HK-2 (cell line): ENCODE measurements at regions not wholly inside any gene's neighbourhood (a gene's known extent, or its start where the extent isn't known, plus 50 kb on each side); places are given as distances from the start of the nearest gene placed in this dataset.

Source experiments
- DNase-seq: peaks from one replicate; pipeline ENCODE4 v3.0.0-alpha.2; 2018; ENCODE audit not compliant: unreplicated experiment

- DNase-seq = no peak
Measured at GRCh38 chr3:161156936-161157335, 51.8 kb upstream of the B3GALNT1 start.

- DNase-seq = no peak
Measured at GRCh38 chr3:161161603-161162002, 56.5 kb upstream of the B3GALNT1 start.

- DNase-seq = peak; percentile 49
Measured at GRCh38 chr3:161163297-161163696, 57.8 kb upstream of the NMD3 start.

GRCh38 chr3:161166051-161166450, 55.1 kb upstream of the NMD3 start:
- DNase-seq = no peak

GRCh38 chr3:161171113-161171512, 50.0 kb upstream of the NMD3 start:
- peak; percentile 33 for DNase-seq
